ENCODE measurements at regions not wholly inside any gene's neighbourhood (a gene's known extent, or its start where the extent isn't known, plus 50 kb on each side); places are given as distances from the start of the nearest gene placed in this dataset.

DNA sequence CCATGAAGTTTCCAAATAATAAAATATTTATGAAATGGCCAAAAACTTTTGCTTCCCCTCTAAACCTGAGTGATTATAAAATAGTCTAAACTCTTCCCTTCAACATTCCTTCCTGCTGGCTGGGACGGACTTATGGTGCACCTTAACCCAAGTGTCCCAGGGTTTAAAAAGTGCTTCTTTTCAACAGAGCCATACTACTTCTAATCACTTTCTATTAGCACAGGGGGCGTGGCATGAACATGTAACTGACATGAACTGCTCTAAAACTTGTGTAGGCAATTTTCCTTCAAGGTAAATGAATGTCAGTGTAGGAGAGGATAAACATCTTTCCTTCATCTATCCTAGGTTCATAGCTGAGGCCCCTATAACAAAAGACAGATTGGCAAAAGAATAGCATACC is 163.6 kb upstream of the RIMS1 start:
- Histone ChIP-seq H3K4me3 (ENCODE audit: low read depth in 1 of 2, low read length in 2 of 2) (no peak overlapping the region), H2AFZ (ENCODE audit: low read depth, low read length) (no peak overlapping the region), H3K4me1 (ENCODE audit: insufficient read depth, low read length) (no peaks in the 10 kb centered on the region), H4K20me1 (ENCODE audit: insufficient read depth, low read length) (no peaks in the 10 kb centered on the region), H3K9me3 (ENCODE audit: insufficient read depth, low read length, severe bottlenecking) (no peaks in the 10 kb centered on the region), H3K79me2 (ENCODE audit: insufficient read depth, low read length) (no peaks in the 10 kb centered on the region), H3K9ac (ENCODE audit: low read depth, low read length) (no peak overlapping the region), H3K36me3 (ENCODE audit: insufficient read depth, low read length) (no peaks in the 10 kb centered on the region), H3K27ac (ENCODE audit: low read length) (no peak overlapping the region), H3K27me3 (ENCODE audit: insufficient read depth, low read length, poor library complexity) (no peaks in the 10 kb centered on the region), H3K4me2 (ENCODE audit: insufficient read depth, low read length) (no peak overlapping the region)
- no peak for ATAC-seq (ENCODE audit: insufficient read depth, low read depth)
- TF ChIP-seq EZH2 (IDR thresholded peaks at IDR 0.05; ENCODE audit: borderline replicate concordance, low read depth, low read length, severe bottlenecking) = no peak
- TF ChIP-seq, protein P1, sequence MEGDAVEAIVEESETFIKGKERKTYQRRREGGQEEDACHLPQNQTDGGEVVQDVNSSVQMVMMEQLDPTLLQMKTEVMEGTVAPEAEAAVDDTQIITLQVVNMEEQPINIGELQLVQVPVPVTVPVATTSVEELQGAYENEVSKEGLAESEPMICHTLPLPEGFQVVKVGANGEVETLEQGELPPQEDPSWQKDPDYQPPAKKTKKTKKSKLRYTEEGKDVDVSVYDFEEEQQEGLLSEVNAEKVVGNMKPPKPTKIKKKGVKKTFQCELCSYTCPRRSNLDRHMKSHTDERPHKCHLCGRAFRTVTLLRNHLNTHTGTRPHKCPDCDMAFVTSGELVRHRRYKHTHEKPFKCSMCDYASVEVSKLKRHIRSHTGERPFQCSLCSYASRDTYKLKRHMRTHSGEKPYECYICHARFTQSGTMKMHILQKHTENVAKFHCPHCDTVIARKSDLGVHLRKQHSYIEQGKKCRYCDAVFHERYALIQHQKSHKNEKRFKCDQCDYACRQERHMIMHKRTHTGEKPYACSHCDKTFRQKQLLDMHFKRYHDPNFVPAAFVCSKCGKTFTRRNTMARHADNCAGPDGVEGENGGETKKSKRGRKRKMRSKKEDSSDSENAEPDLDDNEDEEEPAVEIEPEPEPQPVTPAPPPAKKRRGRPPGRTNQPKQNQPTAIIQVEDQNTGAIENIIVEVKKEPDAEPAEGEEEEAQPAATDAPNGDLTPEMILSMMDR (IDR thresholded peaks at IDR 0.05; ENCODE audit: borderline replicate concordance, extremely low read depth, low read length, poor library complexity, severe bottlenecking) = no peak
- no peak for DNase-seq

DNA sequence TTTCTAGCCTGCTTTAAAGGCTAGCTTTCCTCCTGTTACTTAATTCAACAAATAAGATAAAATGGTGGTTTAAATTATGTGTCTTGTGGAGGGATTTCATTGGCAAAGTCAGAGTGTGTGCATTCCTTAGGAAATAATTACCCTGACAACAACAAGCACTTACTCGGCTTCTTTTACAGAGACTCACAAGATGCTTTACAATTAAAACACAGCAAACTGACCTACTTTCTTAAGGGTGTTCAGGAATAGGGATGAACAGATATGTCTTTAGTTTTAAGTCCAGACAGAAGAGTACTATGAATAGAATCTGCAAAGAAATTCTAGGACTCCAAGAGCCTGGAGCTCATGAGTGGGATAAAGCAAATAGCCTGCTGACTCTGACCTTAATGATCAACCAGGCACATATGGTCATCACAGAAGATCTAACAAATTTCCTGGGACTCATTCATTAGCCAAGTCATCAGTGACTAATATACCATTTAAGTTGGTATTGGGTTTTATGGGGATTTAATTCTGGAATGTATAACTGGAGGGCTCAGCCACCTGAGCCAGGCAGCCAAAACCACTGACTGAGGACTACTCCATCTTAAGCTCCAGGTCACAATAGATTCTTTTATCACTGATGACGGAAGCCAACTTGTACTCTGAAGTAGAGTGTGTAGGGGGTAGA is 161.8 kb upstream of the RIMS1 start:
- Histone ChIP-seq H3K27me3 (ENCODE audit: insufficient read depth, low read length, poor library complexity) (no peaks in the 10 kb centered on the region), H3K36me3 (ENCODE audit: insufficient read depth, low read length) (no peaks in the 10 kb centered on the region), H3K4me1 (ENCODE audit: insufficient read depth, low read length) (no peaks in the 10 kb centered on the region), H3K27ac (ENCODE audit: low read length) (no peak overlapping the region), H4K20me1 (ENCODE audit: insufficient read depth, low read length) (no peaks in the 10 kb centered on the region), H3K79me2 (ENCODE audit: insufficient read depth, low read length) (no peaks in the 10 kb centered on the region), H2AFZ (ENCODE audit: low read depth, low read length) (no peak overlapping the region), H3K9me3 (ENCODE audit: insufficient read depth, low read length, severe bottlenecking) (no peaks in the 10 kb centered on the region), H3K4me3 (ENCODE audit: low read depth in 1 of 2, low read length in 2 of 2) (no peak overlapping the region), H3K9ac (ENCODE audit: low read depth, low read length) (no peak overlapping the region), H3K4me2 (ENCODE audit: insufficient read depth, low read length) (no peak overlapping the region)
- no peak for TF ChIP-seq EZH2 (IDR thresholded peaks at IDR 0.05; ENCODE audit: borderline replicate concordance, low read depth, low read length, severe bottlenecking)
- TF ChIP-seq, protein P1 (IDR thresholded peaks at IDR 0.05; ENCODE audit: borderline replicate concordance, extremely low read depth, low read length, poor library complexity, severe bottlenecking) = no peak
- DNase-seq = no peak
- ATAC-seq (ENCODE audit: insufficient read depth, low read depth) = no peak

DNA sequence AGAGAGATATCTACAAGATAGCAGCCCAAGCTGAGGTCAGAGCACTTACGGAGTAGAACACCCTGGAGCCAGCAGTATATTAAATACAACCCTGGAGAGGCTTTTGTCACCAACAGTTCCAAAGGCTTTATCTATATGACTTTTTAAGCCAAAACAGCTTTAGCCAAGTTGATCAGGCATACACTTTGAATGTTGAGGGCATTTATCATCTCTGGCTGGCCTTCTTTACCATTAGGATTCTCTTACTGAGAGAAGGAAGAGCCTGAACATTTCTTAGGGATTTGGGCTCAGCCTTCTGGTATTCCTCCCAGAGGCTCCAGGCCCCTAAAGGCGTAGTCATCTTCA is 161.3 kb upstream of the RIMS1 start:
- Histone ChIP-seq H3K4me2 (ENCODE audit: insufficient read depth, low read length) (no peak overlapping the region), H3K9me3 (ENCODE audit: insufficient read depth, low read length, severe bottlenecking) (no peaks in the 10 kb centered on the region), H3K79me2 (ENCODE audit: insufficient read depth, low read length) (no peaks in the 10 kb centered on the region), H3K27ac (ENCODE audit: low read length) (no peak overlapping the region), H4K20me1 (ENCODE audit: insufficient read depth, low read length) (no peaks in the 10 kb centered on the region), H3K4me1 (ENCODE audit: insufficient read depth, low read length) (no peaks in the 10 kb centered on the region), H3K4me3 (ENCODE audit: low read depth in 1 of 2, low read length in 2 of 2) (no peak overlapping the region), H2AFZ (ENCODE audit: low read depth, low read length) (no peak overlapping the region), H3K9ac (ENCODE audit: low read depth, low read length) (no peak overlapping the region), H3K27me3 (ENCODE audit: insufficient read depth, low read length, poor library complexity) (no peaks in the 10 kb centered on the region), H3K36me3 (ENCODE audit: insufficient read depth, low read length) (no peaks in the 10 kb centered on the region)
- TF ChIP-seq, protein P1 (IDR thresholded peaks at IDR 0.05; ENCODE audit: borderline replicate concordance, extremely low read depth, low read length, poor library complexity, severe bottlenecking) = no peak
- no peak for TF ChIP-seq EZH2 (IDR thresholded peaks at IDR 0.05; ENCODE audit: borderline replicate concordance, low read depth, low read length, severe bottlenecking)
- no peak for DNase-seq
- no peak for ATAC-seq (ENCODE audit: insufficient read depth, low read depth)

All from DND-41 (cell line).